AG08395 (cell line): ENCODE measurements at regions not wholly inside any gene's neighbourhood (a gene's known extent, or its start where the extent isn't known, plus 50 kb on each side); places are given as distances from the start of the nearest gene placed in this dataset.
"Not testable (repeated sequence)": the region's sequence is repeated elsewhere in the genome, so short reads cannot be mapped to it uniquely, and the experiment has no call there.

Experiments
- DNase-seq: peaks from one replicate; pipeline ENCODE4 v3.0.0; 2012; ENCODE audit warnings: mixed read lengths, low spot score

- no peak for DNase-seq
Measured at GRCh38 chr5:167821669-167822068, 469.8 kb upstream of the WWC1 start.

DNA sequence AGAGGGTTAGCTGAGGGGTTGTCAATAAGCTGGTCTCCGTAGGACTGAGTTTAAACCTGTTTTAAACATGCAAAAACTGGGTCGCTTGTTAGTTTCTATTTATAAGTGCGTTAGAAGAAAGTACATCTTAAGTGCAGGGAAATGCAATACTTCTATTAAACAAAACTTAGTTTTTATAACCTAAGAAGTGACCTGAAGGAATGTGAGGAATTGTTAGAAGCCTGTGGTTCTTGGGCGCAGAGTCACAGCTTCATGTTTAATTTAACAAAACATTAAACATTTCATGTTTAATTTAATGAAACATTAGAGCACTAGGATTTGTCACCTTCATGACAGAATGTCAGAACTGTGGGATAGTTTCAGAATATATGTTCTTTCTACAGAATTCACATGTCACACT, 469.2 kb upstream of the WWC1 start:
- DNase-seq = no peak

DNA sequence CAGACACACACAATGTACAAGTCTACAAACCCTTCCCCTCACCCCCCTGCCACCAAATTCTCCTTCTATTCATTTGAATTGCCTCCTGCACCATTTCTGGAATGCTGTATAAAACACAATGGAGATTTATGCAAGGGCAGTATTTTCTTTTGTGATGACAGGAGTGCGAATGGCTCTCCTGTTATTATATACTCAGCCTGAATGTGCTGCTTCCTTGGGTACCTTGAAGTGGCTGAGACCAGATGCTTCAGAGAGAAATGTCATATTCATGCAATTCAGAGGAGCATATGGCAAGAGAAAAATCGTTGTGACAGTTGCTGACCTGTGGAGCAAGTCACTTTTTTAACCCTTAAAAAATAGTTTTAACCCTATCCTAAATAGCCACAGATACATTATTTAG, 468.0 kb upstream of the WWC1 start:
- DNase-seq = no peak

DNA sequence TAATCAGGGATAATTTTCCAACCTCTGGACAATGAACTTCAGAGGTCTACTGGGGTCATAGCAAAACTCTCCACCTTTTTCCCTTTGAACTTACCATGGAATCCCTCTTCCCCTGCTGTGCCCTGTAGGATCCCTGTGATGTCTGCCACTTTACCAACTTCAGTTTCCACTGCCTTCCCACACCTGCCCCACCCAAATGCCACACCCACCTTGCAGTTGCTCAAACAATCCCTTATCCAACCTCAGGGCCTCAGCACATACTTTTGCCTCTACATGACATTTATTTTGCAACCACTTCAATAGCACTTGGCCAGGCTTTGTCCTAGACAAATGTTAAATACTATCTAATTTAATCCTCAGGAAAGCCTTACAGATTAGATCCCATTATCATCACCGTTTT, 463.7 kb upstream of the WWC1 start:
- DNase-seq = no peak

- no peak for DNase-seq
Measured at GRCh38 chr5:167831754-167832504, 459.5 kb upstream of the WWC1 start.

DNA sequence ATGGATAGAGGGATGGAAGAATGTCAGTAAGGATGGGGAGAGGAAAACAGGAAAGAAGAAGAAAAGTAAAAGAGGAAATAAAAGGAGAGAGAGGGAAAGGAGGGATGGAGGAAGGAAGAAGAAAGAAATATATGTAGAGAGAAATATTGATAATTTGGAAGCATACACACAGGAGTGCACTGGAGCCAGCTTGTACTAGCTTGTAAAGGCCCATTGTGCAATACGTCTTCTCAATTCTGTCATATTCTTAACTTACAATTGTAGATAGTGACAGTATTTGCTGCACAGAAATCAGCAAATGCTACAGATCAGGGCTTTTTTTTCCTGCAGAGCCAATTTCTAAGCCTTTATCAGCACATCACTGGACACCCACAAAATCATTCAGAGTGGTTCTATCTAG, 458.8 kb upstream of the WWC1 start:
- DNase-seq = no peak

DNA sequence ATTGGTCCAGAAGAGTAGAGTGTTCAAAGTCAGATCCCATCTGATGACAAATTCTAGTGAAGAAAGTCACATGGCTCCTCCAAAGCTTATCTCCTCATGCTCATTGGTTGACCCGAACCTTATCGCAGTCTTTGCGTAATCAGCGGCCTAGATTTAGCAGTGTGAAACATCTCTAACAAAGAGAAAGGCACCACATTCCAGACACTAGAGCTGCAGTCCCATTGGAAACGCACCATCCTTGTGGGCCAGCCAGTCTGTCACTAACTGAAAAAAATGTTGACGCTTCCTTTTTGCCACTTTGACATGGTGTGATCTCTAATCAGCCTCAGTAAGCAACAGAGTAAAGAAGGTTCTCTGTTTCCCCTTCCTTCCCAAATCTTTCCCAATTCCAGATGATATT, 458.0 kb upstream of the WWC1 start:
- DNase-seq = no peak

GRCh38 chr5:167835146-167835545, 456.3 kb upstream of the WWC1 start:
- DNase-seq = peak; percentile 43

DNA sequence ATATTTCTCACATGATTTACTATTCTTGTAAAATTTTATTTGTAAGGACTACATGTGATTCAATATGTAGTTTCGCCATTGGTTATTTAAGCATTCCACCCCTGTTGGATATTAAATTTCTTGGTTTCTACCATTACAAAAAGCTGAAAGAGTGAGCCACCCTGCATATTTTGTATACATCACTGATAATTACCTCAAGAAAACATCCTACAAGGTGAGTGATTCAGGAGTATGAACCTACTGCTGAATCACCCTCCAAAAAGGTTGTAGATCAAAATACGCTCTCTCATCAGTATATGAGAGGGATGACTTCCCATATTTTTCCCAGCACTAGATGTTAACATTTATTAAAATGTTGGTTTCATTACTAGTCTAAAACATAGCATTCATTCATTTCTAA, 454.3 kb upstream of the WWC1 start:
- no peak for DNase-seq

DNA sequence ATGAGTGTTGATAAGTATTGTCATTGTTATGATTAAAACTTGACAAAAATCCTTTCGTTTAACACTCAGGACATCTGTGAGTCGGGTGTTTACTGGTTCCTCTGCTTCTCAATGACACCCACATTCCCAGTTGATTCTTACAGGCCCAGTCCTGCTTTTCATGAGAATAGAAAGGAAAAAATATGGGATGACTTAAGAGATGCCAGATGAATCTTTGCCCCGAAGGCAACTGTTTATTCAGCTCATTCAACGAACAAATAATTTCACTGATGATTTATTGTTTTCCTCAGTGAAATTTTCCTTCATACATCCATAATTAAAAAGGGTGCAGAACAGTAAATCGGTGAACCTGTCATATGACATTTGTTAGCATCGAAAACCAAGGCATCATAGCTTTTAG, 452.4 kb upstream of the WWC1 start:
- DNase-seq = peak; percentile 41

GRCh38 chr5:167840527-167841130, 450.8 kb upstream of the WWC1 start:
- DNase-seq = peak; percentile 65

GRCh38 chr5:167843881-167844572, 447.4 kb upstream of the WWC1 start:
- no peak for DNase-seq

DNA sequence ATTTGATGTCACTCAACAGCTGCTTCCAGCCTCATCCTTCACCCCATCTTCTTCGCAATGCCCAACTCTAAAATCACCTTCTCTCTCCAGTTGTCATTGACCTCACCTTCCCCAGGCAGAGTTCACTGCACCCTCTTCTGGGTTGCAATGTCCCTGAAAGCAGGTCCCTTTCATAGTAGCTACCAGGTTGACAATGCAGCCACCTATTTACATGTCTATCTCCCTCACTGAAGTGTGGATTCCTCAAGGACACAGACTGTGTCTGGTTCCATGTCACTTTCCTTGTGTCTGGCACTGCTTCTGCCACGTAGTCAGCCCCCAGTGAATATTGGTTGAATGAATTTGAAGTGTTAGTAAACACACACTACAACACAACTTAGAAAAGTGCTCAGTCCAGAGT, 445.5 kb upstream of the WWC1 start:
- DNase-seq = no peak

GRCh38 chr5:167849874-167850273, 441.6 kb upstream of the WWC1 start:
- DNase-seq = no peak

DNA sequence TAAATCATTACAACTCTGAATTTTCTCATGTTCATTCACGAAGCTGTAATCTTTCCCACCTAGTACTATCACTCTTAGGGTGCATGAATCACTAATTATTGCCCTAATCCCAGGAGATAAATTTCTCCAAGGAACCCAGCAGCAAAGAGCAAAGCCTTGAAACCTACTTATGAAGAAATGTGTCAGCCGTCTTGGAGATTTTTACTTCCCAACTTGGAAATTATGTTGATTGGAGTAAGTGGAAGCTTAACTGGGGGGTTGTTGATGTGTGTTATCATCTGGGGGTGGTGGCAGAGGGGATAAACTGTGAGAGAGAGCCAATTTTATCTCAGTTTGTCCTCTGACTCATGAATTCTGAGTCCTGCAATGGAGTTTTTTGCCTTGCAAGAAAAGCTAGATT, 440.5 kb upstream of the WWC1 start:
- DNase-seq = no peak

DNA sequence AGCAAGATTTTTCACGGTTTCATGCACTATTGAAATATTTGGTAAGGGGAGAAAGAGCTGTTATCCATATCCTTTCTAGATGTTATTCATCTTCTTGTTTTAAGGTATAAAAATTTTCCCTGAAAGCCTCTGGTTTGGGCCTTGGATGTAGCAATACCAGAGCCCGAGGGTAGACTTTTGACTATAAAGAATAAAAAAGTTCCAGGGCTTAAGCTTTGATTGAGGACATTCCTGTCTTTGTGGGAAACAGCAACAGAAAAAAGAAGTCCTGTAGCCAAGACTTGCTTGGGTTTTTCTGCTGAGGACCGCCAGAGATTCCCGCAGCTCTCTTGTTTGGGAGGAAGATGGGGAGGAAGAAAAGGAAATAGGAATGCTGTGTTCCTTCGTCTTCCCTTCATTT, 440.0 kb upstream of the WWC1 start:
- DNase-seq = no peak

DNA sequence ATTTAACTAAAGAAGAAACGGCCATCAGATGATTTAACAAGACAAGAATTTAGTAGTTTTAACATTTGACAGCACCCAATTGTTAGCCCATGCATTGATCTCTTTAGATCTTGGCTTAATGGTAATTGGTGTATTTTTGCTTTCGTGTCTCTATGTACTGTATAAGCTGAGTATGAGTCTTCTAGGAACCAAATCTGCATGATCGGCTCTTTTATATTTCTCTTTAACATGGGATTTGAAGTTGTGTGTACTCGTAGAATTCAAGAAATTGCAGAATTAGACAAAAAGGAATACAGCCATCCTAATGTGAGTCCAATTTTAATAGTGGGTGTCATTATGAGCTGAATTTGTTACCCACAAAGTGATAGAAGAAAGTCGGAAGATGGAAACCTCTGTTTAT, 438.9 kb upstream of the WWC1 start:
- no peak for DNase-seq

GRCh38 chr5:167853421-167853820, 438.0 kb upstream of the WWC1 start:
- peak; percentile 64 for DNase-seq

- DNase-seq = no peak
Measured at GRCh38 chr5:167855818-167856217, 435.6 kb upstream of the WWC1 start.

DNA sequence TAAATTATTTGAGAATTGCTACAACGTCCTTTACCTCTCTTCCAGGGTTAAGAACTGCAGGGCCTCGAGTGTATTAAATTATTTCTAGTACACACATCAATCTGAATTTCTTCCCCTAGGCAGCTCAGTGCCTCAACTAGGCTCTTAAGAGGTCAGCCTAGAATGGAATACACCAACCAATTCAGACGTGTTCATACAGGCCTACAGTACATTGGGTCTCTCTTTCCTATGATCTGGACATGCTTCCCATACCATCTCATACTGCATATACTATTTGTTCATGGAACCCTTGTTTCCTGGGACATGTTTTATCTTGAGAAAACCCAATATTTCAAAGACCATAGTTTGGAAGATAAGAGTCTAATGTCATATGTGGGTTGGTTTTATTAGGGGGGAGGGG, 434.1 kb upstream of the WWC1 start:
- no peak for DNase-seq

- DNase-seq = not testable (repeated sequence)
Measured at GRCh38 chr5:167858186-167858855, 433.1 kb upstream of the WWC1 start.

GRCh38 chr5:167861129-167861927, 430.1 kb upstream of the WWC1 start:
- peak; percentile 35 for DNase-seq
